GM12878 (cell line): ENCODE measurements at regions not wholly inside any gene's neighbourhood (a gene's known extent, or its start where the extent isn't known, plus 50 kb on each side); places are given as distances from the start of the nearest gene placed in this dataset.

Experiments used
- ATAC-seq: fragments of 200-7000 bp; cut with Tn5 transposase; 3 replicates; pipeline ENCODE4 v1.9.1; 2020; ENCODE audit warnings: mild to moderate bottlenecking, moderate library complexity
- BruUV-seq: library from RNA; stranded (reverse); fragments of 400-500 nt; replicated peaks from 2 replicates; lab custom pipeline; 2021; lab: Mats Ljungman, UMichigan
- CTCF ChIA-PET: fragments of 300-600 bp; sonication (Branson Sonifier 250); formaldehyde crosslinking; extraction: SDS; loops from one replicate; lab custom pipeline; 2021; ENCODE audit warnings: inconsistent platforms; lab: Yijun Ruan, JAX
- POLR2A ChIA-PET: fragments of 350-600 bp; formaldehyde crosslinking; extraction: SDS; loops from one replicate; lab custom pipeline; 2021; ENCODE audit warnings: inconsistent platforms; lab: Charles Lee
- RAD21 ChIA-PET: fragments of 300-600 bp; sonication (Branson Sonifier 250); formaldehyde crosslinking; loops from one replicate; lab custom pipeline; 2023; ENCODE audit warnings: antibody characterized with exemption; ENCODE audit not compliant: unreplicated experiment; lab: Charles Lee
- SMC1A ChIA-PET: fragments of 300-600 bp; sonication (Branson Sonifier 250); formaldehyde crosslinking; loops from one replicate; lab custom pipeline; 2023; ENCODE audit not compliant: unreplicated experiment, uncharacterized antibody; lab: Charles Lee
- DNase-seq: peaks from one replicate; pipeline ENCODE4 v3.0.0-alpha.2; 2011; ENCODE audit warnings: low read depth, low spot score
- FAIRE-seq: peaks from 3 replicates; lab custom pipeline; 2011; peaks lifted over from hg19 to GRCh38; lab: Jason Lieb, UNC
- H2AFZ ChIP-seq: 2 replicates; pipeline ENCODE4 v1.6.0; 2011; ENCODE audit warnings: low read depth, low read length, control low read depth; ENCODE audit not compliant: control insufficient read depth
- H3K27ac ChIP-seq: 2 replicates; pipeline ENCODE4 v1.5.1; 2011; ENCODE audit warnings: control low read depth; ENCODE audit not compliant: control insufficient read depth, insufficient read depth
- H3K27me3 ChIP-seq, 2 experiments: replicated peaks in 1 of 2; 2 replicates each; pipeline versions ENCODE4 v1.6.0 to v1.6.1; 2011; ENCODE audit warnings: low read length in 1 of 2; ENCODE audit not compliant: control insufficient read depth in 2 of 2, insufficient read depth in 2 of 2
- H3K36me3 ChIP-seq, 2 experiments: 2 replicates each; pipeline ENCODE4 v1.5.1; 2011; ENCODE audit warnings: low read length in 1 of 2; ENCODE audit not compliant: control insufficient read depth in 2 of 2, insufficient read depth in 2 of 2
- H3K4me1 ChIP-seq: 2 replicates; pipeline ENCODE4 v1.6.1; 2011; ENCODE audit warnings: mild to moderate bottlenecking, low read length, moderate library complexity, mixed read lengths; ENCODE audit not compliant: control insufficient read depth, insufficient read depth
- H3K4me2 ChIP-seq: 2 replicates; pipeline ENCODE4 v1.6.0; 2011; ENCODE audit warnings: control low read depth; ENCODE audit not compliant: control insufficient read depth, insufficient read depth
- H3K4me3 ChIP-seq: fragments of 200-600 bp; sonication (generic); 2 replicates; pipeline ENCODE4 v1.5.1; 2016
- H3K79me2 ChIP-seq: 2 replicates; pipeline ENCODE4 v1.6.0; 2011; ENCODE audit warnings: low read length; ENCODE audit not compliant: control insufficient read depth, insufficient read depth
- H3K9ac ChIP-seq: 2 replicates; pipeline ENCODE4 v1.8.0; 2011; ENCODE audit warnings: low read length, control low read depth, mixed read lengths; ENCODE audit not compliant: control insufficient read depth, insufficient read depth
- H3K9me3 ChIP-seq: replicated peaks from 3 replicates; pipeline ENCODE4 v1.5.1; 2011; ENCODE audit warnings: mild to moderate bottlenecking, low read length; ENCODE audit not compliant: control insufficient read depth, insufficient read depth
- H4K20me1 ChIP-seq: 2 replicates; pipeline ENCODE4 v1.6.0; 2011; ENCODE audit not compliant: control insufficient read depth, insufficient read depth
- EZH2 ChIP-seq: IDR thresholded peaks from 2 replicates; pipeline ENCODE4 v1.6.1; 2012; ENCODE audit warnings: low read depth, mild to moderate bottlenecking, control low read depth, inconsistent platforms, low read length, borderline replicate concordance; ENCODE audit not compliant: control insufficient read depth
- FOS ChIP-seq: IDR thresholded peaks from 3 replicates; pipeline ENCODE4 v1.6.1; 2011; ENCODE audit warnings: borderline replicate concordance; ENCODE audit not compliant: insufficient read length; ENCODE audit errors: extremely low read depth
- HCFC1 ChIP-seq: fragments of 150-350 bp; IDR thresholded peaks from 2 replicates; pipeline ENCODE4 v1.6.1; 2014; ENCODE audit warnings: low read length
- HSF1 ChIP-seq: fragments of 150-350 bp; IDR thresholded peaks from 2 replicates; pipeline ENCODE4 v1.6.1; 2014; ENCODE audit warnings: mild to moderate bottlenecking, low read depth, low read length
- IRF4 ChIP-seq: IDR thresholded peaks from 2 replicates; pipeline ENCODE4 v1.6.1; 2011; ENCODE audit warnings: low read depth, low read length
- MTA3 ChIP-seq: IDR thresholded peaks from 2 replicates; pipeline ENCODE4 v1.6.1; 2012; ENCODE audit warnings: low read length, inconsistent platforms, borderline replicate concordance
- PRDM15 ChIP-seq: fragments of 450-650 bp; formaldehyde crosslinking; IDR thresholded peaks from 2 replicates; pipeline ENCODE4 v1.4.0; 2020; ENCODE audit warnings: mild to moderate bottlenecking, moderate library complexity
- SMAD1 ChIP-seq: fragments of 450-650 bp; IDR thresholded peaks from 2 replicates; pipeline ENCODE4 v1.6.1; 2018; ENCODE audit warnings: mild to moderate bottlenecking, low read depth; ENCODE audit not compliant: partially characterized antibody
- SUZ12 ChIP-seq: fragments of 200-600 bp; sonication (generic); IDR thresholded peaks from one replicate; pipeline ENCODE4 v1.6.1; 2018; ENCODE audit warnings: antibody characterized with exemption, mild to moderate bottlenecking; ENCODE audit not compliant: unreplicated experiment
- TARDBP ChIP-seq: IDR thresholded peaks from 2 replicates; pipeline ENCODE4 v1.6.1; 2016; ENCODE audit warnings: borderline replicate concordance
- ZNF384 ChIP-seq: IDR thresholded peaks from 2 replicates; pipeline ENCODE4 v1.6.1; 2012; ENCODE audit warnings: low read depth, mild to moderate bottlenecking, low read length, improper control_type of control experiment, borderline replicate concordance
- ZNF592 ChIP-seq: fragments of 450-650 bp; IDR thresholded peaks from 2 replicates; pipeline ENCODE4 v1.6.1; 2017; ENCODE audit warnings: mild to moderate bottlenecking, moderate library complexity
- WGBS: methylation state at CpG from one replicate; pipeline ENCODE4 v1.1.6; 2016; ENCODE audit warnings: low lambda C conversion rate; ENCODE audit not compliant: insufficient replicate concordance, insufficient coverage; ENCODE audit errors: missing lambda C conversion rate; 5-methylcytosine and 5-hydroxymethylcytosine counted together
- in situ Hi-C: fragments of 300-500 bp; cut with MboI; formaldehyde crosslinking; loops from 9 replicates; pipeline ENCODE4 v1.14.3; 2018; ENCODE audit warnings: mixed read lengths
- intact Hi-C: fragments of 100-400 bp; cut with micrococcal nuclease; formaldehyde crosslinking; loops from one replicate; pipeline ENCODE4 v1.14.2; 2022; ENCODE audit not compliant: unreplicated experiment

GRCh38 chr12:54700301-54700700 is 52.1 kb upstream of the DCD start:
- Histone ChIP-seq H3K4me3 (no peak overlapping the region), H4K20me1 (no peaks in the 10 kb centered on the region), H3K36me3 (no peaks in the 10 kb centered on the region), H3K4me1 (no peaks in the 10 kb centered on the region), H3K9me3 (no peaks in the 10 kb centered on the region), H3K9ac (no peak overlapping the region), H2AFZ (no peak overlapping the region), H3K79me2 (no peaks in the 10 kb centered on the region), H3K4me2 (no peak overlapping the region), H3K27ac (no peak overlapping the region), H3K27me3 (no peaks in the 10 kb centered on the region; a peak in 3 of 4 replicates)
- POLR2A ChIA-PET, result no interaction called here
- WGBS, result 0% methylated on average over 2 of the region's 2 CpGs
- BruUV-seq, result no TSS peak
- DNase-seq (no peak), FAIRE-seq (no peak), ATAC-seq (no peak)
- CTCF ChIA-PET, result interaction anchor here (1.2 to 4.1 kb wide), 7 partner anchors 8 to 372 kb away, joined by 3 to 43 read pairs (median 4); no protein-coding TSS in a partner anchor
- in situ Hi-C loops (no loop called here), intact Hi-C loops (loop anchor here (5.0 kb wide), 1 partner anchor 372 kb away; no protein-coding TSS in a partner anchor)
- SMC1A ChIA-PET, result no interaction called here
- RAD21 ChIA-PET, result interaction anchor here (1.0 to 3.2 kb wide), 2 partner anchors 42 to 49 kb away, joined by 3 to 15 read pairs; no protein-coding TSS in a partner anchor
- TF ChIP-seq SUZ12, result no peak
- no peak for TF ChIP-seq ZNF592
- no peak for TF ChIP-seq HSF1
- TF ChIP-seq TARDBP, result no peak
- no peak for TF ChIP-seq IRF4
- no peak for TF ChIP-seq ZNF384
- no peak for TF ChIP-seq EZH2
- TF ChIP-seq SMAD1, result no peak
- no peak for TF ChIP-seq MTA3
- no peak for TF ChIP-seq PRDM15
- TF ChIP-seq HCFC1, result no peak
- no peak for TF ChIP-seq FOS
